Trophoblast cell (in vitro differentiated cells and primary cell): ENCODE measurements at regions not wholly inside any gene's neighbourhood (a gene's known extent, or its start where the extent isn't known, plus 50 kb on each side); places are given as distances from the start of the nearest gene placed in this dataset.

Experiments
- DNase-seq, 2 donors: peaks; one replicate each; pipeline ENCODE4 v3.0.0-alpha.2; 2016
- H2AFZ ChIP-seq: 2 replicates; pipeline ENCODE4 v1.6.1; 2013; ENCODE audit warnings: low read length, moderate library complexity, mild to moderate bottlenecking; ENCODE audit not compliant: insufficient read depth, poor library complexity
- H2AK5ac ChIP-seq: 2 replicates; pipeline ENCODE4 v1.6.1; 2013; ENCODE audit warnings: mild to moderate bottlenecking, low read length
- H2BK120ac ChIP-seq: 2 replicates; pipeline ENCODE4 v1.6.1; 2013; ENCODE audit warnings: low read length, mild to moderate bottlenecking, moderate library complexity; ENCODE audit not compliant: insufficient read depth, poor library complexity
- H2BK12ac ChIP-seq: 2 replicates; pipeline ENCODE4 v1.6.1; 2013; ENCODE audit warnings: mild to moderate bottlenecking, low read length, moderate library complexity
- H2BK5ac ChIP-seq: 2 replicates; pipeline ENCODE4 v1.6.1; 2013; ENCODE audit warnings: low read length, low read depth, moderate library complexity, mild to moderate bottlenecking; ENCODE audit not compliant: poor library complexity
- H3K14ac ChIP-seq: 2 replicates; pipeline ENCODE4 v1.6.1; 2013; ENCODE audit warnings: mild to moderate bottlenecking, low read length
- H3K18ac ChIP-seq: 2 replicates; pipeline ENCODE4 v1.6.1; 2013; ENCODE audit warnings: mild to moderate bottlenecking, low read length
- H3K23ac ChIP-seq: 2 replicates; pipeline ENCODE4 v1.6.1; 2013; ENCODE audit warnings: low read length
- H3K27ac ChIP-seq: 2 replicates; pipeline ENCODE4 v1.5.1; 2013; ENCODE audit warnings: low read depth, mild to moderate bottlenecking, inconsistent platforms, low read length, moderate library complexity
- H3K27me3 ChIP-seq: 2 replicates; pipeline ENCODE4 v1.6.1; 2013; ENCODE audit warnings: inconsistent platforms, mild to moderate bottlenecking, low read length, moderate library complexity; ENCODE audit not compliant: insufficient read depth
- H3K36me3 ChIP-seq, 2 experiments: 1 replicate in 1 of 2; 2 replicates in 1 of 2; pipeline ENCODE4 v1.6.1; 2013; ENCODE audit warnings: low read length in 2 of 2, mild to moderate bottlenecking in 2 of 2, moderate library complexity in 1 of 2; ENCODE audit not compliant: insufficient read depth in 2 of 2, control insufficient read depth in 1 of 2
- H3K4ac ChIP-seq: 2 replicates; pipeline ENCODE4 v1.6.1; 2013; ENCODE audit warnings: low read depth, mild to moderate bottlenecking, low read length, moderate library complexity
- H3K4me1 ChIP-seq, 2 experiments: 1 replicate in 1 of 2; 2 replicates in 1 of 2; pipeline ENCODE4 v1.6.1; 2013; ENCODE audit warnings: low read length in 2 of 2, mild to moderate bottlenecking in 2 of 2, moderate library complexity in 1 of 2; ENCODE audit not compliant: insufficient read depth in 2 of 2, control insufficient read depth in 1 of 2
- H3K4me2 ChIP-seq: 2 replicates; pipeline ENCODE4 v1.6.1; 2013; ENCODE audit warnings: inconsistent platforms, mild to moderate bottlenecking, low read length, moderate library complexity
- H3K4me3 ChIP-seq: 2 replicates; pipeline ENCODE4 v1.5.1; 2013; ENCODE audit warnings: mild to moderate bottlenecking, low read depth, low read length, inconsistent platforms
- H3K79me1 ChIP-seq: one replicate; pipeline ENCODE4 v1.6.1; 2013; ENCODE audit warnings: low read length
- H3K79me2 ChIP-seq: 2 replicates; pipeline ENCODE4 v1.6.1; 2013; ENCODE audit warnings: low read length, mild to moderate bottlenecking; ENCODE audit not compliant: control insufficient read depth, insufficient read depth, poor library complexity
- H3K9ac ChIP-seq: 2 replicates; pipeline ENCODE4 v1.6.1; 2013; ENCODE audit warnings: mild to moderate bottlenecking, low read length
- H3K9me3 ChIP-seq: 2 replicates; pipeline ENCODE4 v1.6.1; 2013; ENCODE audit warnings: low read depth, mild to moderate bottlenecking, control low read depth, inconsistent platforms, low read length; ENCODE audit not compliant: insufficient read depth
- H4K12ac ChIP-seq: 2 replicates; pipeline ENCODE4 v1.6.1; 2013; ENCODE audit warnings: low read depth, mild to moderate bottlenecking, low read length, moderate library complexity
- H4K8ac ChIP-seq: 2 replicates; pipeline ENCODE4 v1.6.1; 2013; ENCODE audit warnings: low read depth, mild to moderate bottlenecking, low read length, moderate library complexity
- H4K91ac ChIP-seq: one replicate; pipeline ENCODE4 v1.6.1; 2013; ENCODE audit warnings: low read depth, mild to moderate bottlenecking, low read length, moderate library complexity
- WGBS: extraction: QIAGEN DNeasy Blood & Tissue Kit; methylation state at CpG from one replicate; pipeline ENCODE4 v1.1.7; 2013; ENCODE audit warnings: missing lambda C conversion rate; ENCODE audit not compliant: insufficient read length, insufficient coverage; ENCODE audit errors: extremely low coverage; 5-methylcytosine and 5-hydroxymethylcytosine counted together

DNA sequence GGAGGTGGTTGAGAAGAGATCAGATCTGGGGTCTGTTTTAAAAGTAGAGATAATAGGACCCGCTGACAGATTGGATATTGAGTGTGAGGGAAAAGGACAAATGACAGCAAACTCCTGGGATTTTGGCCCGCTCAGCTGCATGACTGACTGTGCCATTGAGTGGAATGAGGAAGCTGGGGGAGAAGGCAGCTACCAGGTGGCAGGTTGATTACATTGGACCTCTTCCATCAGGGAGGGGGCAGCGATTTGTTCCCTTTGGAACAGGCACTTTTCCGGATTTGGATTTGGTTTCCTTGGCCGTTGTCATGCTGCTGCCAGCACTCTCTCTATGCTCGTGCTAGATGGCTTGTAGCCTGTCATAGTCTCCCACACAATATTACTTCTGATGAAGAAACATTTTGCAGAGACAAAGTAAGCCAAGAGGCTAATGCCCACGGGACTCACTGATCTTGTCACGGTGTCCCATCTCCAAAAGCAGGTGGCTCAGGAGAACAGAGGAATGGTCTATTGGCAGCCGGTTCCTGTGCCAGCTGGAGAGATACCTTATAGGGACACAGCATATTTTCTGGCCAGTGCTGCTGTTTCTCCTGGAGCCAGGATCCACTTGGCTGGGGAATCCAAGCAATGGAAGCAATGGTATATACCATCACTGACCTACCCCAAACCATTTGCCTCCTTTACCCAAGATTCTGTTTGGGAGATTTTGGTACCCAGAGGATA lies 69.1 kb upstream of the WAC start:
- H3K36me3 ChIP-seq: no peaks in the 10 kb centered on the region
- no peak overlapping the region for H3K23ac ChIP-seq
- no peak overlapping the region for H4K91ac ChIP-seq
- H3K18ac ChIP-seq: no peak overlapping the region
- H2AFZ ChIP-seq: no peak overlapping the region
- no peaks in the 10 kb centered on the region for H3K79me2 ChIP-seq
- H2BK12ac ChIP-seq: no peak overlapping the region
- H3K4me2 ChIP-seq: no peak overlapping the region
- no peak overlapping the region for H2AK5ac ChIP-seq
- peaks cover 3% of the 10 kb centered on the region for H3K9me3 ChIP-seq
- no peak overlapping the region for H2BK120ac ChIP-seq
- H4K12ac ChIP-seq: no peak overlapping the region
- H3K79me1 ChIP-seq: no peaks in the 10 kb centered on the region
- no peaks in the 10 kb centered on the region for H3K27me3 ChIP-seq
- no peak overlapping the region for H4K8ac ChIP-seq
- H3K4ac ChIP-seq: no peak overlapping the region
- H3K14ac ChIP-seq: no peak overlapping the region
- H2BK5ac ChIP-seq: no peak overlapping the region
- H3K4me1 ChIP-seq: peaks cover 0 to 5% of the 10 kb centered on the region in 2 experiments
- no peak for DNase-seq
- H3K9ac ChIP-seq: no peak overlapping the region
- H3K4me3 ChIP-seq: no peak overlapping the region
- WGBS: no CpG with 5 or more reads among the region's 9 CpGs
- no peak overlapping the region for H3K27ac ChIP-seq

- Histone ChIP-seq H3K79me1 (no peaks in the 10 kb centered on the region), H3K4me1 (no peaks in the 10 kb centered on the region), H3K27me3 (no peaks in the 10 kb centered on the region), H2AK5ac (no peak overlapping the region), H3K4me2 (no peak overlapping the region), H2BK5ac (no peak overlapping the region), H3K14ac (no peak overlapping the region), H3K23ac (no peak overlapping the region), H3K9ac (no peak overlapping the region), H2BK12ac (no peak overlapping the region), H2BK120ac (no peak overlapping the region), H4K8ac (no peak overlapping the region), H3K36me3 (no peaks in the 10 kb centered on the region), H3K79me2 (no peaks in the 10 kb centered on the region), H3K18ac (no peak overlapping the region), H4K12ac (no peak overlapping the region), H2AFZ (no peak overlapping the region), H3K9me3 (peaks cover 3% of the 10 kb centered on the region), H3K4ac (no peak overlapping the region), H4K91ac (no peak overlapping the region), H3K4me3 (no peak overlapping the region), H3K27ac (no peak overlapping the region)
- no peak for DNase-seq
- WGBS: no CpG with 5 or more reads among the region's 5 CpGs
These were observed 65.3 kb upstream of the WAC start for GRCh38 chr10:28467615-28468014.

DNA sequence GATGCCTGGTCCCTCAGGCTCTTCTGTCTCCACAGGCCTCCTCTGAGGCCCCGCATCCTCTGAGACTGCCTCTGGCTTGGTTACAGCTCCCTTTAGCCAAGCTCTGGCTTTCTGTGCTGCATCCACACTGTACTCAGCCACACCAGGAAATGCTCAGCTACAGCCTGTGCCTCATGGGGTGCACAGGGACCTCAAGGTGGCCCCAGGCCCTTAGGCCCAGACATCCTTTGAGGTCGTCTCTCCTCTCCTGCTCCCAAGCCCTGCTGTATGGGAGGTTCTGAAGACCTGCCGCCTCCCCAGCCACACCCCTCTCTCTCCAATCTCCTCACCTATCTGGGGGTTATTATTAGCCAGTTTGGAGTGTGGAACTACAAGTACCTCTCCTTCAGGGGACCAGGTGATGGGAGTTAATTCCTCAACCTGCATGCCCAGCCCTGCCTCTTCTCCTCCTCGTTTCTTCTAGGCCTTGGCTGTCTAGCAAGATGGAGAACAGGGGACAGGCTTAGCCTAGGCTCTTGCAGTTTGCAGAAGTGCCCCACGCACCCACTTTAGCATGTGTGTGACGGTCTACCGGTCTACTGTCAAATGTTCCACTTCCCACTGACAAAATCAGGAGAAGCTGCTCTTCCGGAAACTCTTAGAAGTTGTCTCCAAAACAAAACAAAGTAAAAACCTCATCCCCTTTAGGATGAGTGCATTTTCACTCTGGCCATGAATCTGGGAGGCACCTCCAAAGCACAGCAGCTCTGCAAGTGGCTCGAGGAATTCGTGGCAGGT lies 64.0 kb upstream of the WAC start:
- H3K23ac ChIP-seq: no peak overlapping the region
- no peaks in the 10 kb centered on the region for H3K79me1 ChIP-seq
- H4K8ac ChIP-seq: no peak overlapping the region
- no peaks in the 10 kb centered on the region for H3K27me3 ChIP-seq
- no peak for DNase-seq
- H3K9ac ChIP-seq: no peak overlapping the region
- no peak overlapping the region for H4K91ac ChIP-seq
- H3K36me3 ChIP-seq: no peaks in the 10 kb centered on the region
- H3K9me3 ChIP-seq: peaks cover 3% of the 10 kb centered on the region
- no peak overlapping the region for H2BK120ac ChIP-seq
- WGBS: no CpG with 5 or more reads among the region's 10 CpGs
- H2AFZ ChIP-seq: no peak overlapping the region
- H2AK5ac ChIP-seq: no peak overlapping the region
- no peak overlapping the region for H3K14ac ChIP-seq
- H3K27ac ChIP-seq: no peak overlapping the region
- no peak overlapping the region for H3K4me3 ChIP-seq
- no peak overlapping the region for H4K12ac ChIP-seq
- no peak overlapping the region for H2BK5ac ChIP-seq
- no peak overlapping the region for H3K4ac ChIP-seq
- no peak overlapping the region for H2BK12ac ChIP-seq
- no peaks in the 10 kb centered on the region for H3K79me2 ChIP-seq
- H3K4me1 ChIP-seq: no peaks in the 10 kb centered on the region
- no peak overlapping the region for H3K18ac ChIP-seq
- H3K4me2 ChIP-seq: no peak overlapping the region

- Histone ChIP-seq H3K4me2 (no peak overlapping the region), H3K4me3 (no peak overlapping the region), H3K9ac (no peak overlapping the region), H3K4ac (no peak overlapping the region), H4K91ac (no peak overlapping the region), H3K9me3 (peaks cover 3% of the 10 kb centered on the region), H3K27ac (no peak overlapping the region), H4K8ac (no peak overlapping the region), H3K79me1 (no peaks in the 10 kb centered on the region), H2AFZ (no peak overlapping the region), H3K36me3 (no peaks in the 10 kb centered on the region), H3K23ac (no peak overlapping the region), H2AK5ac (no peak overlapping the region), H3K27me3 (no peaks in the 10 kb centered on the region), H2BK12ac (no peak overlapping the region), H3K4me1 (no peaks in the 10 kb centered on the region), H3K14ac (no peak overlapping the region), H2BK120ac (no peak overlapping the region), H3K18ac (no peak overlapping the region), H4K12ac (no peak overlapping the region), H2BK5ac (no peak overlapping the region), H3K79me2 (no peaks in the 10 kb centered on the region)
- DNase-seq: no peak
- no CpG with 5 or more reads among the region's 12 CpGs for WGBS
These were observed 61.9 kb upstream of the WAC start for GRCh38 chr10:28470873-28471651.
